K562 (cell line): ENCODE measurements at regions not wholly inside any gene's neighbourhood (a gene's known extent, or its start where the extent isn't known, plus 50 kb on each side); places are given as distances from the start of the nearest gene placed in this dataset.

Experiments used
- CHD2 ChIP-seq: IDR thresholded peaks from 2 replicates; pipeline ENCODE4 v1.6.1; 2011; ENCODE audit warnings: low read depth, low read length
- ELF1 ChIP-seq: fragments of 200-800 bp; sonication (Bioruptor generic); IDR thresholded peaks from 2 replicates; pipeline ENCODE4 v1.6.1; 2016; ENCODE audit warnings: missing genetic modification characterization, missing compliant biosample characterization
- HNRNPLL ChIP-seq: fragments of 200-400 bp; formaldehyde crosslinking; IDR thresholded peaks from 2 replicates; pipeline ENCODE4 v1.6.1; 2017; ENCODE audit warnings: low read length, low read depth, mild to moderate bottlenecking; ENCODE audit not compliant: poor library complexity, severe bottlenecking
- IRF2 ChIP-seq: sonication (generic); formaldehyde crosslinking; IDR thresholded peaks from 2 replicates; pipeline ENCODE4 v1.8.1; 2022; ENCODE audit warnings: mild to moderate bottlenecking, missing genetic modification reagents
- MAZ ChIP-seq, 2 experiments: fragments of 450-650 bp in 1 of 2; sonication (generic) in 1 of 2; formaldehyde crosslinking; IDR thresholded peaks in 1 of 2; conservative IDR thresholded peaks in 1 of 2; 2 replicates each; pipeline versions ENCODE4 v1.4.0 to v1.5.0; 2020; ENCODE audit warnings: mild to moderate bottlenecking in 1 of 2, missing genetic modification reagents in 1 of 2
- MTA2 ChIP-seq: fragments of 450-650 bp; IDR thresholded peaks from 2 replicates; pipeline ENCODE4 v1.6.1; 2016; ENCODE audit warnings: low read depth
- POLR2A ChIP-seq: fragments of 450-650 bp; conservative IDR thresholded peaks from 2 replicates; pipeline ENCODE4 v1.6.1; 2016
- SP1 ChIP-seq: sonication (generic); formaldehyde crosslinking; IDR thresholded peaks from 2 replicates; pipeline ENCODE4 v1.8.1; 2022; ENCODE audit warnings: mild to moderate bottlenecking, missing genetic modification reagents
- SRF ChIP-seq, 2 experiments: fragments of 250-450, 450-650 bp in 1 of 2; sonication (Bioruptor Pico) in 1 of 2; sonication (generic) in 1 of 2; formaldehyde crosslinking; IDR thresholded peaks; 2 replicates each; pipeline versions ENCODE4 v1.5.0 to v1.5.1; 2020 to 2022; ENCODE audit warnings: mild to moderate bottlenecking in 1 of 2, missing genetic modification reagents in 1 of 2
- ZNF695 ChIP-seq: fragments of 450-650 bp; formaldehyde crosslinking; IDR thresholded peaks from 2 replicates; pipeline ENCODE4 v1.4.0; 2020; ENCODE audit warnings: mild to moderate bottlenecking, moderate library complexity
- TF ChIP-seq, protein P1 (sequence below): IDR thresholded peaks from 2 replicates; pipeline ENCODE4 v1.6.1; 2011; ENCODE audit warnings: borderline replicate concordance, low read depth, mild to moderate bottlenecking, moderate library complexity, low read length; ENCODE audit not compliant: insufficient read depth, poor library complexity, severe bottlenecking
- TF ChIP-seq, protein P2 (sequence below), 3 experiments: IDR thresholded peaks in 2 of 3; conservative IDR thresholded peaks in 1 of 3; 2 replicates each; pipeline ENCODE4 v1.5.1; 2011 to 2012; ENCODE audit warnings: low read length in 3 of 3, mild to moderate bottlenecking in 3 of 3, control low read depth in 2 of 3, improper control_type of control experiment in 1 of 3, inconsistent platforms in 1 of 3, low read depth in 1 of 3, mixed read lengths in 1 of 3, moderate library complexity in 1 of 3; ENCODE audit not compliant: insufficient read depth in 2 of 3
- TF ChIP-seq, protein P3 (sequence below): fragments of 250-450 bp; sonication (Bioruptor Pico); IDR thresholded peaks from 2 replicates; pipeline ENCODE4 v1.8.0; 2021; ENCODE audit warnings: borderline replicate concordance, mild to moderate bottlenecking, moderate library complexity; ENCODE audit not compliant: poor library complexity, severe bottlenecking

DNA sequence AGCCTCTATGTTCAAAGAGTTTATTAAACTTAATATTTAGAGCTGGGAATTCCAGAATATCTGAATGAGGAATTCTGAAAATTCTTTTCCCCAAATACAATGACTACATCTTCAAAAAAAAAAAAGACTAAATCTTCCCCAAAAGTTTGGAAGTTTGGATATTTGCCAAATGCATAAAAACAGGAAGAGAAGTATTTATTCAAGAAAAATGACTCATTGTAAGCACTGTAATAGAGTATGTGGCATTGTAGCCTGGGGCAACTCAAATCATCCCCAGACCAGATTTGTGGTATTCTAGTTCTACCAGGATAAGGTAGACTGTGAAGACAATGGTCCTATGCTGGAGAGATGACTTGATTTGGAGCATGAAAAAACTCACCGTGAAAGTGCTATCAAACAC is 78.5 kb upstream of the PDHA2 start:
- TF ChIP-seq, protein P1, sequence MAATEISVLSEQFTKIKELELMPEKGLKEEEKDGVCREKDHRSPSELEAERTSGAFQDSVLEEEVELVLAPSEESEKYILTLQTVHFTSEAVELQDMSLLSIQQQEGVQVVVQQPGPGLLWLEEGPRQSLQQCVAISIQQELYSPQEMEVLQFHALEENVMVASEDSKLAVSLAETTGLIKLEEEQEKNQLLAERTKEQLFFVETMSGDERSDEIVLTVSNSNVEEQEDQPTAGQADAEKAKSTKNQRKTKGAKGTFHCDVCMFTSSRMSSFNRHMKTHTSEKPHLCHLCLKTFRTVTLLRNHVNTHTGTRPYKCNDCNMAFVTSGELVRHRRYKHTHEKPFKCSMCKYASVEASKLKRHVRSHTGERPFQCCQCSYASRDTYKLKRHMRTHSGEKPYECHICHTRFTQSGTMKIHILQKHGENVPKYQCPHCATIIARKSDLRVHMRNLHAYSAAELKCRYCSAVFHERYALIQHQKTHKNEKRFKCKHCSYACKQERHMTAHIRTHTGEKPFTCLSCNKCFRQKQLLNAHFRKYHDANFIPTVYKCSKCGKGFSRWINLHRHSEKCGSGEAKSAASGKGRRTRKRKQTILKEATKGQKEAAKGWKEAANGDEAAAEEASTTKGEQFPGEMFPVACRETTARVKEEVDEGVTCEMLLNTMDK = no peak
- TF ChIP-seq POLR2A = no peak
- TF ChIP-seq, protein P2, sequence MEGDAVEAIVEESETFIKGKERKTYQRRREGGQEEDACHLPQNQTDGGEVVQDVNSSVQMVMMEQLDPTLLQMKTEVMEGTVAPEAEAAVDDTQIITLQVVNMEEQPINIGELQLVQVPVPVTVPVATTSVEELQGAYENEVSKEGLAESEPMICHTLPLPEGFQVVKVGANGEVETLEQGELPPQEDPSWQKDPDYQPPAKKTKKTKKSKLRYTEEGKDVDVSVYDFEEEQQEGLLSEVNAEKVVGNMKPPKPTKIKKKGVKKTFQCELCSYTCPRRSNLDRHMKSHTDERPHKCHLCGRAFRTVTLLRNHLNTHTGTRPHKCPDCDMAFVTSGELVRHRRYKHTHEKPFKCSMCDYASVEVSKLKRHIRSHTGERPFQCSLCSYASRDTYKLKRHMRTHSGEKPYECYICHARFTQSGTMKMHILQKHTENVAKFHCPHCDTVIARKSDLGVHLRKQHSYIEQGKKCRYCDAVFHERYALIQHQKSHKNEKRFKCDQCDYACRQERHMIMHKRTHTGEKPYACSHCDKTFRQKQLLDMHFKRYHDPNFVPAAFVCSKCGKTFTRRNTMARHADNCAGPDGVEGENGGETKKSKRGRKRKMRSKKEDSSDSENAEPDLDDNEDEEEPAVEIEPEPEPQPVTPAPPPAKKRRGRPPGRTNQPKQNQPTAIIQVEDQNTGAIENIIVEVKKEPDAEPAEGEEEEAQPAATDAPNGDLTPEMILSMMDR (IDR thresholded peaks at IDR 0.05 in 2 of 3, conservative IDR thresholded peaks at IDR 0.05 in 1 of 3; ENCODE audit: insufficient read depth in 2 of 3, low read depth in 1 of 3, low read length in 3 of 3) = no peak
- no peak for TF ChIP-seq SP1
- TF ChIP-seq, protein P3, sequence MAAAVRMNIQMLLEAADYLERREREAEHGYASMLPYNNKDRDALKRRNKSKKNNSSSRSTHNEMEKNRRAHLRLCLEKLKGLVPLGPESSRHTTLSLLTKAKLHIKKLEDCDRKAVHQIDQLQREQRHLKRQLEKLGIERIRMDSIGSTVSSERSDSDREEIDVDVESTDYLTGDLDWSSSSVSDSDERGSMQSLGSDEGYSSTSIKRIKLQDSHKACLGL = no peak
- TF ChIP-seq MAZ (CRISPR knock-in tag; conservative IDR thresholded peaks at IDR 0.05 in 1 of 2, IDR thresholded peaks at IDR 0.05 in 1 of 2) = no peak
- TF ChIP-seq CHD2 = no peak
- no peak for TF ChIP-seq ZNF695
- no peak for TF ChIP-seq IRF2 (CRISPR knock-in tag)
- no peak for TF ChIP-seq SRF (CRISPR knock-in tag; IDR thresholded peaks at IDR 0.05)
- no peak for TF ChIP-seq MTA2
- no peak for TF ChIP-seq HNRNPLL
- no peak for TF ChIP-seq ELF1
